Vagina (tissue), 2 donors: ENCODE measurements at regions not wholly inside any gene's neighbourhood (a gene's known extent, or its start where the extent isn't known, plus 50 kb on each side); places are given as distances from the start of the nearest gene placed in this dataset.

Experiments used
- POLR2A ChIP-seq, 2 donors: fragments of 450-650 bp; IDR thresholded peaks; one replicate each; pipeline ENCODE4 v1.6.1; 2017; ENCODE audit warnings: antibody characterized with exemption in 2 of 2, mild to moderate bottlenecking in 2 of 2, moderate library complexity in 2 of 2
- TF ChIP-seq, protein P1 (sequence below), 3 experiments: fragments of 450-650 bp in 2 of 3; fragments of 200-600 bp in 1 of 3; sonication (generic) in 1 of 3; IDR thresholded peaks; one replicate each; pipeline ENCODE4 v1.5.1; 2017 to 2019; ENCODE audit warnings: antibody characterized with exemption in 3 of 3, mild to moderate bottlenecking in 2 of 3, moderate library complexity in 2 of 3

DNA sequence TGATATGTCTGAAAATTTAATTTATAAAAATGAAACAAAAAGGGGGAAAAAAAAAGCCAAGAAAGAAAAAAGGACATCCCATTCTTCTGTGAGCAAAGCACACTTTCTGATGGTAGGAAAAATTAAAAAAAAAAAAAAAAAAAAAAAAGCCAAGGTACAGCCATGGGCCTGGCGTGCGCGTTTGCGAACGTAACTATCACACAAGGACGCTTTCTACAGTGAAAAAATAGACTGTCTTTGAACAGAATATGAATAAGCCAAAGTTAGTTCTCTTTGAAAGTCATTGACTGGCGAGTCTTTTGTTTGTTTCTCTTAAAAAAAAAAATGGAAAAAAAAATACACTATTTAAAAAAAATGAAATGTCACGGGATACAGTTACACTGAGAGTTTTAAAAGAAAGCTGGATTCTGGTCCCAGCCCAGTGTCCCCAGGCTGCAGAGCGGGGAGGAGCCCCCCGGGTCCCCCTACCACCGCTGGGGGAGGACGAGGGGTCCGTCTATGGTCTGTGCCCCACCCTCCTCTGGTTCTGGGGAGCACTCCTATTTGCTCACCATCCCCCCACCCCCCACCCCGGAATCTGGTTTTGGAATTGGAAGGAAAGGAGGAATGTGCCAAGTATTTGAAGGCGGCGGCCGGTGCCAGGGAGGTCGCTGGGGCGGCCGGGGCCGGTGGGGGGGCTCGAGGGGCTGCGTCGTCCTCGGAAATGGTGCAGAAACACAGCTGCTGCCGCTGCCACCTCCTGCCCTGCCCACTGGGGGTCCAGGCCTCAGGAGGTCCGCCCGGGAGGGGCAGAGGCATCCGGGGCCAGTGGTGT lies 134.5 kb downstream of the PTPRS start:
- TF ChIP-seq POLR2A (IDR thresholded peaks at IDR 0.05): no peak
- TF ChIP-seq, protein P1, sequence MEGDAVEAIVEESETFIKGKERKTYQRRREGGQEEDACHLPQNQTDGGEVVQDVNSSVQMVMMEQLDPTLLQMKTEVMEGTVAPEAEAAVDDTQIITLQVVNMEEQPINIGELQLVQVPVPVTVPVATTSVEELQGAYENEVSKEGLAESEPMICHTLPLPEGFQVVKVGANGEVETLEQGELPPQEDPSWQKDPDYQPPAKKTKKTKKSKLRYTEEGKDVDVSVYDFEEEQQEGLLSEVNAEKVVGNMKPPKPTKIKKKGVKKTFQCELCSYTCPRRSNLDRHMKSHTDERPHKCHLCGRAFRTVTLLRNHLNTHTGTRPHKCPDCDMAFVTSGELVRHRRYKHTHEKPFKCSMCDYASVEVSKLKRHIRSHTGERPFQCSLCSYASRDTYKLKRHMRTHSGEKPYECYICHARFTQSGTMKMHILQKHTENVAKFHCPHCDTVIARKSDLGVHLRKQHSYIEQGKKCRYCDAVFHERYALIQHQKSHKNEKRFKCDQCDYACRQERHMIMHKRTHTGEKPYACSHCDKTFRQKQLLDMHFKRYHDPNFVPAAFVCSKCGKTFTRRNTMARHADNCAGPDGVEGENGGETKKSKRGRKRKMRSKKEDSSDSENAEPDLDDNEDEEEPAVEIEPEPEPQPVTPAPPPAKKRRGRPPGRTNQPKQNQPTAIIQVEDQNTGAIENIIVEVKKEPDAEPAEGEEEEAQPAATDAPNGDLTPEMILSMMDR (IDR thresholded peaks at IDR 0.05): no peak
